ENCODE measurements at regions not wholly inside any gene's neighbourhood (a gene's known extent, or its start where the extent isn't known, plus 50 kb on each side); places are given as distances from the start of the nearest gene placed in this dataset.

DNA sequence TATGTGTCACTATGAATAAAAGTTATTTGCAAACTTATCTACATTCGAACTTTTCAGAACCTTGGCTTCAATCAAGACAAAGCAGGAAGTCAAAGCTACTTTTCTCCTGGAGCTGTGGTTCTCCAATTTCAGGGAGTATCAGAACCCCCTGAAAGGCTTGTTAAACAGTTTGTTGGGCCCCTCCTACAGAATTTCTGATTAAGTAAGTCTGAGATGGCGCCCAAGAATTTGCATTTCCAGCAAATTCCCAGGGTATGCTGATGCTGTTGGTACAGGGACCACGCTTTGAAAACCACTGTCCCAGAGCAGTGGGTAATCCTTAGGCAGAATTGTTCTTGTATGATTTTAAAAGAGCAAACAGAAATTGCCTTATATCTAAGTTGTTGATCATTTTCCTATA is 189.9 kb upstream of the KCNG1 start:
- TF ChIP-seq, protein P1, sequence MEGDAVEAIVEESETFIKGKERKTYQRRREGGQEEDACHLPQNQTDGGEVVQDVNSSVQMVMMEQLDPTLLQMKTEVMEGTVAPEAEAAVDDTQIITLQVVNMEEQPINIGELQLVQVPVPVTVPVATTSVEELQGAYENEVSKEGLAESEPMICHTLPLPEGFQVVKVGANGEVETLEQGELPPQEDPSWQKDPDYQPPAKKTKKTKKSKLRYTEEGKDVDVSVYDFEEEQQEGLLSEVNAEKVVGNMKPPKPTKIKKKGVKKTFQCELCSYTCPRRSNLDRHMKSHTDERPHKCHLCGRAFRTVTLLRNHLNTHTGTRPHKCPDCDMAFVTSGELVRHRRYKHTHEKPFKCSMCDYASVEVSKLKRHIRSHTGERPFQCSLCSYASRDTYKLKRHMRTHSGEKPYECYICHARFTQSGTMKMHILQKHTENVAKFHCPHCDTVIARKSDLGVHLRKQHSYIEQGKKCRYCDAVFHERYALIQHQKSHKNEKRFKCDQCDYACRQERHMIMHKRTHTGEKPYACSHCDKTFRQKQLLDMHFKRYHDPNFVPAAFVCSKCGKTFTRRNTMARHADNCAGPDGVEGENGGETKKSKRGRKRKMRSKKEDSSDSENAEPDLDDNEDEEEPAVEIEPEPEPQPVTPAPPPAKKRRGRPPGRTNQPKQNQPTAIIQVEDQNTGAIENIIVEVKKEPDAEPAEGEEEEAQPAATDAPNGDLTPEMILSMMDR (conservative IDR thresholded peaks at IDR 0.05; ENCODE audit: low read length) = no peak
- DNase-seq (ENCODE audit: low read depth) = no peak

DNA sequence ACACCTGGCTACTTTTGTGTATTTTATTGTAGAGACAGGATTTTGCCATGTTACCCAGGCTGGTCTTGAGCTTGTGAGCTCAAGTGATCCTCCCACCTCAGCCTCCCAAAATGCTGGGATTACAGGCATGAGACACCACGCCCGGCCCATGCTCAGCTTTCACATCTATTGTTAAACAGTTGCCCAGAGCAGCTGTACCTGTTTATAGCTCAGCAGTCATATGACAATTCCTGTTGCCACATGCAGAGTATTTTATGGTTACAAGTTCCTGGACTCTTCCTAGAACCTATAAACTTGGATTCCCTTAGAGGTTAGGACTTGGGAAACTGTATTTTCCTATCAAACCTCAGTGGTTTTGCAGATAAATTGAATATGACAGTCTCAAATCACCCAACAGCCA is 188.3 kb upstream of the KCNG1 start:
- H3K4me3 ChIP-seq (ENCODE audit: low read length) = no peak overlapping the region
- DNase-seq (ENCODE audit: low read depth) = no peak
- TF ChIP-seq, protein P1 (conservative IDR thresholded peaks at IDR 0.05; ENCODE audit: low read length) = no peak

More for the DNA sequence above, 189.9 kb upstream of the KCNG1 start:
- no peak overlapping the region for H3K4me3 ChIP-seq (ENCODE audit: low read length)

DNA sequence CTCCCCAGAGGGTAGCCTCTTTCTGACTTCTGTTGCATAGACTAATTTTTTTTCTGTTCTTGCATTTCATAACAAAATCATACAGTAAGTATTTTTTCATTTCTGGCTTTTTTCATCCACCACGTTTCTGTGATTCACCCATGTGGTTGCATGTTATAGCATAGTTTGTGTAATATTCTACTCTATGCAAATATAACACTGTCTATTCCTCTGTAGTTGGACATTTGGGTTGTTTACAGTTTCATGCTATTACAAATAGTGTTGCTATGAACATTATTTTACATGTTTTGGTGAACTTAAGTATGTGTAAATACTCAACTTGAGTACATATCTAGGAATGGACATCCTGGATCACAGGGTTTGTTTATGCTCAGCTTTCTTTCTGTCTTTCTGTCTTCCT is 187.2 kb upstream of the KCNG1 start:
- DNase-seq (ENCODE audit: low read depth) = no peak
- H3K4me3 ChIP-seq (ENCODE audit: low read length) = no peak overlapping the region
- TF ChIP-seq, protein P1 (conservative IDR thresholded peaks at IDR 0.05; ENCODE audit: low read length) = no peak

DNA sequence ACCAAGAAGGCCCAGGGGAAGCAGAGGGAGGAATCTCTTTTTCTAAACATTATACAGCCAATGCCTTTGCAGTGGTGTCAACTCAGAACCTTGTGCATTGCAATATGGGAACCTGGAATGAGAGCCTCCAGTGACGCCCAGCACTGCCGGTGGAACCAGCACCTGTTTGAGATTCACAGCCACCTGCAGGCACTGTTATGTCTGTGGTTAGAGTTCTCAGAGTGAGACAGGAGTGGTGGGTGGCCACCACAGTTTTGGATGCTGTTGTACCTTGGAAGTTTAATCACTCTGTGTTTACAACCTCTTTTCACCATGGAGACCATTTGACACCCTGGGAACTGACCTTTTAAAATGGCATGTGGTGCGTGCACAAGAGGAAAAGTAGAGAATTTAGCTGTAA is 185.3 kb upstream of the KCNG1 start:
- H3K4me3 ChIP-seq (ENCODE audit: low read length) = no peak overlapping the region
- TF ChIP-seq, protein P1 (conservative IDR thresholded peaks at IDR 0.05; ENCODE audit: low read length) = no peak
- no peak for DNase-seq (ENCODE audit: low read depth)

DNA sequence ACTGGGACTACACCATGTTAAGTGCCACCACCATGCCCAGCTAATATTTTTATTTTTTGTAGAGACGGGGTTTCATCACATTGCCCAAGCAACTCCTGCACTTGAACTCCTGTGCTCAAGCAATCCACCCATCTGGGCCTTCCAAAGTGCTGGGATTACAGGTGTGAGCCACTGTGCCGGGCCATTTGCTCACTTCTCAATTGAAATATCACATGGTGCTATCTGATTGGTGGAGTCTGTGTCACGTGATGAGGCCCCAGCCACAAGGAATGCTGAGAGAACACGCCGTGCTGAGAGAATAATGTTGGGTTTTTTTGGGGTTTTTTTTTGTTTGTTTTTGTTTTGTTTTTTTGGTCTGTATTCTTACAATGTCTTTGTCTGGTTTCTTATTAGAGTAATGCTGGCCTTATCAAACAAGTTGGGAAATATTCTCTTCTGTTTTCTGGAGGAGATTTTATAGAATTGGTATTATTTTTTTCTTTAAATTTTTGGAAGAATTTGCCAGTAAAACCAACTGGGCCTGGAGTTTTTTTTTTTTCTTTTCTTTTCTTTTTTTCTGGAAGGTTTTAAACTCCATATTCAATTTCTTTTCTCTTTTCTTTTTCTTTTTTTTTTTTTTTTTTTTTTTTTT is 183.2 kb upstream of the KCNG1 start:
- TF ChIP-seq, protein P1 (conservative IDR thresholded peaks at IDR 0.05; ENCODE audit: low read length) = no peak
- H3K4me3 ChIP-seq (ENCODE audit: low read length) = no peak overlapping the region
- DNase-seq (ENCODE audit: low read depth) = no peak

DNA sequence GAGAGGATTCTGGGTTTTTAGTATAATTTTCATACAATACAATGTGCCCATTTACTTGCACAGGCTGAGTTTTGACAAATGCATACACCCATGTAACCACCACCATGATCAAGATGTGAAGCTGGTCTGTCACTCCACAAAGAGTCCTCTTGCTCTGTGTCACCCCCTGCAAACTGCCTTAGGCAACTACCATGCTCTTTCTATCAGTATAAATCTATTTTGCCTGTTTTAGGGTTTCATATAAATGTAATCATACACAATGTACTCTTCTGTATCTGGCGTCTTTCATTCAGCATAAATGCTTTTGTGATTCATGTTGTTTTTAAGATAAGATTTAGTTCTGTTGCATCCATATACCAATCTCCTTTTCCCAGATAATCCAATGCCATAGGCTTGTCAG is 181.9 kb upstream of the KCNG1 start:
- H3K4me3 ChIP-seq (ENCODE audit: low read length) = no peak overlapping the region

More for the DNA sequence above, 181.9 kb upstream of the KCNG1 start:
- no peak for DNase-seq (ENCODE audit: low read depth)
- TF ChIP-seq, protein P1 (conservative IDR thresholded peaks at IDR 0.05; ENCODE audit: low read length) = no peak
